Adrenal gland (tissue), 5 donors: ENCODE measurements at regions not wholly inside any gene's neighbourhood (a gene's known extent, or its start where the extent isn't known, plus 50 kb on each side); places are given as distances from the start of the nearest gene placed in this dataset.

Source experiments
- CTCF ChIP-seq, 6 experiments: fragments of 450-650 bp in 4 of 6; fragments of 200-600 bp in 2 of 6; sonication (generic) in 1 of 6; IDR thresholded peaks; 1 replicate in 5 of 6; 2 replicates in 1 of 6; pipeline versions ENCODE4 v1.5.1 to v1.8.0; 2016 to 2021; ENCODE audit warnings: antibody characterized with exemption in 6 of 6, mild to moderate bottlenecking in 2 of 6, moderate library complexity in 1 of 6
- POLR2A ChIP-seq, 2 donors: fragments of 450-650 bp; IDR thresholded peaks; one replicate each; pipeline ENCODE4 v1.6.1; 2017; ENCODE audit warnings: antibody characterized with exemption in 2 of 2, mild to moderate bottlenecking in 2 of 2, moderate library complexity in 1 of 2
- donor health status: DM: no; HTN: no; CAD: no.

- TF ChIP-seq CTCF (IDR thresholded peaks at IDR 0.05) (no peak), POLR2A (IDR thresholded peaks at IDR 0.05) (no peak)
Observed at GRCh38 chr2:38190542-38191218, 114.7 kb upstream of the CYP1B1 start.
